Suprapubic skin (tissue), 4 donors: ENCODE measurements at regions not wholly inside any gene's neighbourhood (a gene's known extent, or its start where the extent isn't known, plus 50 kb on each side); places are given as distances from the start of the nearest gene placed in this dataset.

ENCODE experiments used
- POLR2A ChIP-seq, 2 donors: fragments of 450-650 bp; IDR thresholded peaks; one replicate each; pipeline ENCODE4 v1.6.1; 2017; ENCODE audit warnings: antibody characterized with exemption in 2 of 2, mild to moderate bottlenecking in 2 of 2, moderate library complexity in 2 of 2
- POLR2AphosphoS5 ChIP-seq, 3 donors: sonication (generic); formaldehyde crosslinking; IDR thresholded peaks; one replicate each; pipeline ENCODE4 v1.6.1; 2017; ENCODE audit warnings: antibody characterized with exemption in 3 of 3

DNA sequence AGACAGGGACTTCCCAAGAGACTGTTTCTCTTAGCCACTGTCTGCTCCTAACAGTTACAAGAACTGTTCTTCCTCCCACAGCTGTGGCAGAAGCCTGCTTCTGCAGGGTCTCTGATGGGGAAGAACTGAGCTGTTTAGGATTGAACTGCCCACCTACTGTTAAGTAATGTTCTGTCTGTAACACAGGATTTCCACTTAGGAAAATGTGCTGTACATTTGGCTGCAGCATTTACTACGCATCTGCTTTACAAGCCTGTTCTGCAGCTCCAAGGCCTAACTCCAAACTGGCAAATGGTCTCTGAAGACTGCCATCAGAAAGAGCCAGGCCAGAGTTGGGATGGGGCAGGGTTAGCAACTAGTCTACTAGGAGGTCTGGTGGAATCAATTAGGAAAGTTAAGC is 87.8 kb upstream of the UPP2 start:
- TF ChIP-seq POLR2A (IDR thresholded peaks at IDR 0.05): no peak
- no peak for TF ChIP-seq POLR2AphosphoS5 (IDR thresholded peaks at IDR 0.05)
